LHCN-M2 (cell line): ENCODE measurements at regions not wholly inside any gene's neighbourhood (a gene's known extent, or its start where the extent isn't known, plus 50 kb on each side); places are given as distances from the start of the nearest gene placed in this dataset.
"Not testable (repeated sequence)": the region's sequence is repeated elsewhere in the genome, so short reads cannot be mapped to it uniquely, and the experiment has no call there.

ENCODE experiments used
- DNase-seq: peaks from one replicate; pipeline ENCODE4 v3.0.0-alpha.2; 2012; ENCODE audit warnings: low read depth

DNA sequence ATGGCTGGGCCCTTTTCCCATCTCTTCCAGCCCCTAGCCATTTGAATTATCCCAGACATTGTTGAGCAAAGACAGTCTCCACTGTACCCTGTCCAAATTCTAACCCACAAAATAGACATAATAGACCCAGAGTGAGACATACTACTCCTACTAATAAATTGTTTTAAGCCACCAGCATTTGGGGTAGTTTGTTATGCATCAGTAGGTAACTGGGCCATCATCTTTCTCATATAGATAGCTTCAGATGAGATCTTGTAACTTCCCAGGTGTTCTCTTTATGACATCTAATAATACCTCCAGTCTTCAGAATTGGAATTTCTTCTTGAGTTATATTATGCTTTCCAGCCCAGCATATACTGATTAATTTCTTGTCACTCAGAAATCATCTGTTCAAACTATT is 117.2 kb upstream of the OTUD4 start:
- DNase-seq: no peak

DNA sequence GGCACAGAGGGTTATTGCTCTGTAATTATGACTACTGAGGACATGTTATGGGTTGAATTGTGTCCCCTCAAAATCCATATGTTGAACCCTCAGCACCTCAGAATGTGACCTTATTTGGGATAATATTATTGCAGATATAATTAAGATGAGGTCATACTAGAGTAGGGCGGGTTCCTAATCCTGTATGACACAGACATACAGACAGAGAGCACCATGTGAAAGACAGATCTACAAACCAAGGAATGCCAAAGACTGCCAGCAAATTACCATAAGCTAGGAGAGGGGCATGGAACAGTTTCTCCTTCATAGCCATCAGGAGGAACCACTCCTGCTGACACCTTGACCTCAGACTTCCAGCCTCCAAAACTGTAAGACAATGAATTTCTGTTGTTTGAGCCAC is 115.2 kb upstream of the OTUD4 start:
- peak; percentile 19 for DNase-seq

DNA sequence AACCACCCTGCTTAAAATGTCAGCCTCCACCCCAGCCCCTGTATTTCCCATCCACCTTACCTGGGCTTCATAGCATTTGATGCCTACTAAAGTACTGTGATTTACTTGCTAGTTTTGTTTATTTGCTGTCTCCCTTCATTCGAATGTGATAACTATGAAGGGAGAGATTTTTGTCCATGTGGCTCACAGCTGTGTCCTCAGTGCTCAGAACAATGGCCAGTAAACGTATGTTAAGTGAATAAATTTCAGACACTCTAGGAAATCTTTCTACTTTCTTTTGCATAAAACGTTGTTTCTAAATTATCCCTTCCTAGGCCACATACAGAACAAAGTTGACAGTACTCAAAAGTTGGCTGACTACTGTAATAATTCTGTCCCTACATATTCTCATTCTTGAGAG is 114.7 kb upstream of the OTUD4 start:
- DNase-seq: no peak

DNA sequence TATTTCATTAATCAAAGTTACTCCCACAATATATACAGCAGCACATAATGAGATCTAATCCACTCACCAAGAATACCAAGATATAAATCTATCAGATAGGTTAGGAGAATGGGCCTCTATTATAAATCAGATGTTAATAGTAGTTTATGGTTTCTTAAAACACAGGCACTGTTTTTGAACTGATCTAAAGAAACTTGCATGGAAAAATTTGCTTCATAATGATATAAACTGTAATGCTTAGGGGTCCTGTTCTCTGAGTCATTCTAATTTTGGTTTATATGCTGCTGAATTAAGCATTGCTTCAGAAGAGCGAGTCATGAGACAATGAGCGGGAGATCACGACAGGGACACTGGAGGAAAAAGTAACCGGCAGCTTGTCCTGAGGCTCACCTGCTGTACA is 113.3 kb upstream of the OTUD4 start:
- peak; percentile 66 for DNase-seq

DNA sequence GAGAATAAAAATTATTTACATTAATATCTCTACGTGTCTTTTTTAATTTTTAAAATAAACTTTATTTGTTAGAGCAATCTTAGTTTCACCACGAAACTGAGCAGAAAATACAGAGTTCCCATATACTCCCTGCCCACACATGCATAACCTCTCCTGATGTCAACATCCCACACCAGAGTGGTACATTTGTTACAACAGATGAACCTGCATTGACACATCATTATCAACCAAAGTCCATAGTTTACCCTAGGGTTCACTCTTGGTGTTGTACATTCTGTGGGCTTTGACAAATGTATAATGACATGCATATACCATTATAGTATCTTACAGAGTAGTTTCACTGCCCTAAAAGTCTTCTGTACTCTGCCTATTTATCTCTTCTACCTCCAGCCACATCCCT is 110.6 kb upstream of the OTUD4 start:
- no peak for DNase-seq

DNA sequence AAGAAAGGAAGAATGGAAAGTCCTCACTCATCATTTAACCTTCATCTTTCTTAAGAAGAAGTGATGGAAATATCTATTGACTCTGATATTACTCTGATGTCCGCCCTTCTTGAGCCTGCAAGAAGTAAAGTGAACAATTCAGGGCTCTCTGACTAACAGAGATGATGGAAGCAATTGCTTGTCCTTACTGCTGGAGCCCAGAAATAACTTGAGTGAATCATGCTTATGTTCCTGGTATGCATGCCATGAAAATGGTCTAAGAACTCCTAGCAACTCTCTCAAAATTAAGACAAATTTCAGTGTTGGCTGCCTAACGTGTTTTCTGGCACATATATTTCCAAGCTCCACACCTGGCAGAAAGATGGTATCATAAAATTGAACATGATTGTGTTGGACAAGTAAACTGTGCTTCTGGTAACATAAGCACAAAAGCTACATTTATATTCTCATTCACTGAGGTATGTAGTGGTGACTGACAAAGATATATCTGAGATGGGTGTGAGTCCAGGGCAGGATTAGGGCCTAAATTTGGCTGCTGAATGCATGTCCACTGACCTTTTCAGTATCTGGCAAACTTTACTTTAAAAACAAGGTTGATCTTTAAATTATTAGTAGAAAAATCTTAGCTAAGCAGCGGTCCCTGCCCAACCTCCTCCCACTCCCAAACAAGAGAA is 109.2 kb upstream of the OTUD4 start:
- peak; percentile 73 for DNase-seq

DNA sequence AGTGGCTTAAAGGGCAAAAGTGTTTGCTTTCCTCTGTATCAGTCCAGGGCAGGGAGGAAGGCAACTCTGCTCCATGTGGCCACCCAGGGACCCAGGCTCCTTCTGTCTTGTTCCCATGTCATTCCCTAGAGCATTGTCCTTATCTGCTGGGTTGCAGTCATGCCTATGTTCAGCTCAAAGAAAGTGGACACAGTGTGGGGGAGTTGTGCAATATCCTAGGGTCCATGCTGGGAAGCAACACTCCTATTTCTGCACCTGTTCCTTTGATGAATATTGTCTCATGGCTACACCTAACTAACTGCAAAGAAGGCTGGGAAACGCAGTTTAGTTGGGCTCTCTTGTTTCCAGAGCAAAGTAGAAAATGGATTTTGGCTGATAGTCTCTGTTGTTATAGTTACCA is 107.0 kb upstream of the OTUD4 start:
- DNase-seq: peak; percentile 25

DNA sequence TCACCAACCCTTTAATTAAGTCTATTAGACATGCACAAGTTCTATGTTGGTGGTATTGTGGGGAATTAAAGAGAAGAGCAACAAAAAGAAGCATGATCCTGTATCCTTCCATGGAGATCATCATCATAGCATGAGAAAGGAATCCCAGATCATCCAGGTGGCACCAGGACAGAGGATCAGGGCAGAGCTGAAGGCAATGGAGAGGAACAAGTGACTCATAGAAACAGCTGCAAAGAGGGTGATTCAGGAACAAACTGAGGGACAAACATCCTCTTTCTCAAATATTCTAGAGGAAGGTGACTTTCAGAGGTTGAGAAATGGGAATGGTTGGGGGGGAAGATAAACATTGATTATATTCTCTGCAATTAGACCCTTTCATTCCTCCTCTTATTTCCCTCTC is 105.5 kb upstream of the OTUD4 start:
- peak; percentile 96 for DNase-seq

DNA sequence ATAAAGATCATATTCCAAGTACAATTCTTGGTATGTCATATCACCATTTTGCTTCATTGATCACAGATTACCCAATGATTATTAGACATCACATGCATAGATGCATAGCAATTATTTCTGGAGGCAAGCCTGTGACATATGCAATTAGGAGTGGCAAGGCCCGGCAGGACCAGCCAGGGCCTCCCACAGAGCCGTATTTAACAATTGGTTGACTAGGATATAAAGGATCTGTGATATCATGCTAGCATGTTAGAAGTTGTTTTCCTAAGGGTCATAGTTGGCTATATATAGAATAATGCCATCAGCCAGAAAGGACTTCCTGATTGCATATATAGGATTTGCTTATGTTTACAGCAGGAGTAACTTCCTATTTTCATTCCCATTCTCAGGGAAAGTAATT is 103.5 kb upstream of the OTUD4 start:
- no peak for DNase-seq

DNA sequence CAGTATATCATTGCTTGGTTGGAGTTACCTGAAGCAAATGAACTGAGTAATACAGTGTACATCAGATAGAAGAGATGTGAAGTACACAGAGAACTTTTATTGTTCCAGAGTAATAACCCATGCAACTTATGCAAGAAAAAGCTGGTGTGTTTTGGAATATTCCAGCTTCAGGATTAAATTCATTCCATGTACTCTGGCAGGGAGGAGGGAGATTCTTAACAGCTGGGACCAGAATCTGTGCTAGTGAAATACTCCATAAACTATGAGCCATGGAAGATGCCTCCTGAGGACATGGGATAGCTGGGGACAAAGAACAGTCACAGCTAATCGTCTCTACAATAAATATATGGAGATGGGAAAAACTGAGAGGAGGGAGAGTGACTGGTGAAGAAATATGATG is 101.6 kb upstream of the OTUD4 start:
- DNase-seq: peak; percentile 52

DNA sequence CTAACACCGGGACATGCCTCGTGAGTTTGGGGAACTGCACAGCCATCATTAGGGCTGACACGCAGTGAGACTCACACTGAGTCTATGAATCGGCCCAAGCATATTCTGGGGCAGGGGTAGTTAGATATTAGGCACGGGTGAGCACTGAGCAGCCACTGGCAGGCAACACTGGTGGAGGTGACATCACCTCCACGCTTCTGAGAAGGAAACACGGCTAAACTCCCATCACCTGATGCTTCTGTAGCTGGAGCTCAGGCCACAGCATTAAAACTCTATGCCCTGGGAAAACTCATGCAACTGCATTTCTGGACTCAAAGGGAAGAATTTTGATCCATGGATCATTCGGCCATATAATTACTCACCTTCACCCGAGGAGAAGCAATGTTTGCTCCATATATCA is 100.8 kb upstream of the OTUD4 start:
- no peak for DNase-seq

DNA sequence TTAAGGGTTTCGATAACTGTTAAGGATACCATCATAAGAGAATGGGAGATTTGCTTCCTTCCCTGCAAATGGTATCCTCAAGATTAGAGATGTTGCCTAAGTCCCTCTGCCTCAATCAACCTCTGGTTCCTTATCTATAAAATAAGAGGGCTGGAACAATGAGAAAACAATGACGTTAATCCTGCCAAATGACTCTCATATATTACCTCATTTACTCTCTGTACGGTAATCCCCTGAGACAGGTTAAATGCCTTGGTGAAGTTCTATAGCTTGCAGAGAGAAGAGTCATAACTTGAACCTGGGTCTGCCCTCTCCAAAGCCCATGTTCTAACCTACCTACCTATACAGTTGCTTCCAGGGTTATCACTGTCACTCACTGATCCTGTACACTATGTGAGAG is 100.2 kb upstream of the OTUD4 start:
- no peak for DNase-seq

DNA sequence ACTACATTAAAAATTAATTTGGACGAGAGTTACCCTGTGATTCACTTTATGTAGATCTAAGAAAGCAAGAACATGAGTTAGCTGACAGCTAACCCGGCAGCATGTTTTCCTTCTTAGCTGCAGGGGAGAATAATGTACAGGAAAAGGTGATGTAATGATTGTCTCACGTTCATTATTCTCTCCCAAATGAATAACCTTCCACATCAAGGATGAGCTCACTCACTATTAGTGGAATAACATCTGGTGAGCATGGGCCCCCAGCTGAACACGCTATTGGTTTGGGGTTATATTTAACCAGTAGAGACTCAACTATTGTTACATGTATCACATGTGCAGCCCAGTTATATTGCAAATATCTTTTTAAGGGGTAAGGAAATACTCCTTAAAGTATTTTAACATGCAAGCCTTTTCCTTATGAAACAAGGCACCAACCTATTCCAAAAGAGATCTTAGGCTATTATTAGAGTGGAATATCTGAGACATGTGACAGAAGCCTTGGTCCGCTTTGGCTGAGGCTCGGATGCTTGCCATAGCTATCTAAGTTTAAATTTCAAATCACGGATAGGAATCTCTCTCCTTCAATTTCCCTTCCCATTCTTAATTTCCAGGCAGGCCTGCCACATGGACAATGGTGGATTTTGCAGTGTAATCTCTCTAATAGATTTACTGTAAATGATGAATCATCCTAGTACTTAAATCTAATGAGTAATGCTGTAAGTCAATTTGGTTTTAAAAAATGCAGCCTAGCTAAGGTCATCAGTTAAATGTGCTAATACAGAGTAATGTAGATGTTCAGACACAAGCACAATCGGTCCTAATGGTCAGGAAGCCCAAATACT is 99.0 kb upstream of the OTUD4 start:
- peak; percentile 82 for DNase-seq

DNA sequence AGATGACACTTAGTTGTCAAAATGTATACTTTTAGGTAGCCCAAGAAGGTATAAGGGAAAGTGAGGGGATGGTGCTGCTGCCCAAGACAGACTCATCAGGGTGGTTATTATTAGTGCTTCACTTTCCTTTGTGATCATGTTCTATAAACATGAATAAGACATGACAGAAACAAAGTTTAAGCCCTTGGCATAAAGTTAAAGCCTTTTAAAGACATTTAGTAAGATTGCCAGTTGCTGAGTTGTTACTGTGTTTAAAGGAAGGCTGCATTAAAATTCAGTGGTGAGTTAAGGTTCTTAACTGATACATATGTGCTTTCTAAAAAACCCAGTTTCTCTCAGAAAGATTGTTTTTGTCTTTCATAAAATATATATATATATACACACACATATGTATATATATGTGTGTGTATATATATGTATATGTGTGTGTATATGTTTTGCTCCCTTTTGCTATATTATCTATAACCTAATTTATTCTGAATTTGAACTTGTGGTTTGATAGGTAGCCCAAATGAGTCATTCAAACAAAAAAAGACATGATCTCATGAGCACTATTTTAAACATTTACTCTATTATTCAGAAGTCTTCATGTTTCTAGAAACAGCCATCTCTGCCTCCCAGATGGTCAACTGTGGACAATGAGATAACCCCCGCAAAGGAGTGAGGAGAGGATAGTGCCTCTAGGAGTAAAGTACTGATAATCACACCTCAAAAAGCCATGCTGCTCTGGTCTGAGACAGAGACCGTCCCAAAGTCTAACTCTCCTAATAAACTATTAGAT is 98.1 kb upstream of the OTUD4 start:
- DNase-seq: peak; percentile 50

DNA sequence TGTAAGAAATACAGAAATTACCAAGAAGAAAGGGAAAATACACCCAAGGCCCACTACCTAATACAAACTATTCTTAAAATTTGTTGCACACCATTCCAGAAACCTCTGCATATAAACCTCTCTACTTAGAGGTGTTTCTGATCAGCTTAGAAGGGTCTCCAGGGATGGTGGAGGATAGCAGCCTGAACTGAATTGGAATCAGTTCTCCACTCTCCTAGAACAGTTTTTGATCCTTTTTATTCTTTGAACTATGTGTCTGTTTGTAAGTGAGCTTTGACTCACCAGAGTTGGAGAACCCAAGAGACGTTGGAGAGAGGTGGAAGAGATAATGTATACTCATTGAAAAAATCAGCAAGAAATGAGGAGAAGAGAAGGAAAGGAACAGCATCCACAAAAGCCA is 96.6 kb upstream of the OTUD4 start:
- no peak for DNase-seq

DNA sequence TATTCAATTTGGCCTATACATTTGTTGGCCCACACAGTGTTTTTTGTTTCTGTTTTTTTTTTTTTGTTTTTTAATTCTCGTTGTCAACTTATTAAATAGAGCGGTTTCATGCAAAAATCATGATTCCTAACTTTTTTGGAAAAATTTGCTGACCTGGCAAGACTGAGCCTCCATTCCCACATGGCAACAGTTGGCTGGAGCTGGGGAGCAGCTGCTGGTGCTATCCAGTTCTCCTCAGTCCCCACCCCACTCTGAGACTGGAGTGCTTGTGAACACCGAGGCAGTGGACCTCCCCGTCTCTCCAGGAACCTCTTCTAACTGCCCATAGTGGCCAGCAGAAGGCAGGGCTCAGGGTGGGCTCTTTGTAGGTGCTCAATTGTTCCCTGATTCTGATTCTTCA is 95.7 kb upstream of the OTUD4 start:
- DNase-seq: no peak

DNA sequence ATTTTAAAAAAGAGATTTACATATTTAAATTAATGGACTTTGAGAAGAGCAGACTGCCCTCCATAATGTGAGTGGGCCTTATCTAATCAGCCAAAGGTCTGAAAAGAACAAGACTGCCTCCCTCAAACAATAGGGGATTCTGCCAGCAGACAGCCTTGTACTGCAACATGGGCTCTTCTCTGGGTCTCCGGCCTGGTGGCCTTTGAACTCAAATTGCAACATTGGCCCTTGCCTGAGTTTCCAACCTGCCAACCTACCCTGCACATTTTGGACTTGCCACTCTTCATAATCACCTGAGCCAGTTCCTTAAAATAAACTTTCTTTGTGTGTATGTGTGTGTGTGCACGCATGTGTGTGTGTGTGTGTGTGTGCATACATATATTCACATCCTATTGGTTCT is 90.8 kb upstream of the OTUD4 start:
- no peak for DNase-seq

DNA sequence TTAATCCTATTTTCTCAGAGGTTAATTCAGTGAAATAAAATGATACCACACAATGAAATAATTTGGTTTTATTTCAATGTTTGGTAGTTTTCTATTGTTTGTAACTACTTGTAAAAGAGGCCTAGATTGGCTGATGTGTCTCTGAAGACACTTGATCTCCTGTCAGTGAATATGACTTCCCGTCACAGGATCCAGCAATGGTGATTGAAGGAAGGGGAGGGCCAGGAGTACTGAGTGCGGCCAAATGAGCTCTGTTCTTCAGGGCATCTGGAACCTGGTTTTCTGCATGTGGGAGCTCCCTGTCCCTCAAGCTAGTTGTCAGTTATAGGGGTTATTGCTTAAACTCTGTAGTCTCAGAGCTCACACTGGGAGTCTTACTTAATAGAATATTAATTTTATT is 86.5 kb upstream of the OTUD4 start:
- DNase-seq: no peak

DNA sequence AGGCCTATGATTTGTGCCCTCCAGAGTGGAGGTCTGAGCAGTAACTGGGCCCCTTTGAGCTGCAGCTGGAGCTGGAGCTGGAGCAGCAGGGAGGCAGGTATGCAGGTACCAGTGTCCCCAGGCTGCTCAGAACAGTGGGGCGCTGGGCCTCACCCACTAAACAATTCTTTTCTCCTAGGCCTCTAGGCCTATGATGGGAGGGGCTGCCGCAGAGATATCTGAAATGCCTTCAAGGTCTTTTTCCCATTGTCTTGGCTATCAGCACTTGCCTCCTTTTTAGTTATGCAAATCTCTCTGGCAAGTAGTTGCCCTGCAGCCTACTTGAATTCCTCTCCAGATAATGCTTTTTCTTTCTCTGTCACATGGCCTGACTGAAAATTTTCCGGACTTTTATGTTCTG is 79.7 kb upstream of the OTUD4 start:
- no peak for DNase-seq

DNA sequence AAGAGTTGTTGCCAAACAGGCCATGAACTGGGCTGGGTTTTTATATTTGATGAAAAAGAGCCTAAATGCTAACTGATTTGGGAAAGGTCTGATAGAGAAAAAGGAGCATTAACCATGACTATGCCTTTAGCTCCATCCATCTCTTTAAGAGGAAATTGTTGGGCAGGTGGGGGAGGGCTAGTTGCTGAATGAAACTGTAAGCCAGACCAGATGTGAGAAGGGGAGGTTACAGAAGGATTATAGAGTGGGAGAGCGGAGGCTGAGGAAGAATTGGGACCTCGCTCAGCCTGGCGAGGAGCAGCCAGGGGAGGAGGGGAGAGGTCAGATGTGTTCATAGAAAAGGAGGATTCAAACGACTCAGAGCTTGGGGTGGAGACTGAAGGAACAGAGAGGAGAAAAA is 74.9 kb upstream of the OTUD4 start:
- DNase-seq: not testable (repeated sequence)

DNA sequence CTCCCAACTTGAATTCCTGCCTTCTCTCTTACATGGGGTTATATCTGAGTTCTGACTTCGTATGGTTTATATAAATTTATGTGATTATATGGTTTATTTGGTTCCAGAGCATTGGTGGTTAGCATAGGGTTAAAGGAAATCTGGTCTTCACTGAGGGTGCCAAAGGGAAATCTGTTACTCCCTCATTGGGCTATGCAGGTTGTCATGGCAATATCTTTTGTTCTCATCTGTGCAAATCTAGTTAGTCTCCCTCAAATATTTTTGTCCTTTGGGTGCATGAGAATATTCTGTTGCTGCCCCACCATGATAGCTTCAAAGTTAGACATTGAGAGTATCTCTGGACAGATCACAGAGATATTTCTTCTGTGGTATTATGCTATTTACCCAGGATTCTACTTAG is 71.8 kb upstream of the OTUD4 start:
- DNase-seq: no peak

DNA sequence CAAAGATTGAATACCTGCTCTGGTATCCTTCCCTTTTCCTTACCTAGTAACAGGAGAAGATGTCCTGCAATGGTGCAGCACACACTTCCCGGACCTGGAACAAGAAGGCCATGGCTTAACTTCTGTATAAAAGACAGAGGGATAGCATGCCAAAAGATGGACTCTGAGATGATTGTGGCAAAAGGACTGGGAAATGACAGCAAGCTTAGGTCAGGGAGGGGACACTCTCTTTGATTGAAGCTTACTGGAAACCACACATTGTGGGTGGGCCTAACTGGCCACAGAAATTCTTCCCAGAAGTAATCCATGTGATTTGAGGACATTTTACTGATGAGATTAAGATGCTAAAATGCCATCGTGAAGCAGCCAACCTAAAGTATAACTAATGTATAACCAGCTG is 71.0 kb upstream of the OTUD4 start:
- no peak for DNase-seq

DNA sequence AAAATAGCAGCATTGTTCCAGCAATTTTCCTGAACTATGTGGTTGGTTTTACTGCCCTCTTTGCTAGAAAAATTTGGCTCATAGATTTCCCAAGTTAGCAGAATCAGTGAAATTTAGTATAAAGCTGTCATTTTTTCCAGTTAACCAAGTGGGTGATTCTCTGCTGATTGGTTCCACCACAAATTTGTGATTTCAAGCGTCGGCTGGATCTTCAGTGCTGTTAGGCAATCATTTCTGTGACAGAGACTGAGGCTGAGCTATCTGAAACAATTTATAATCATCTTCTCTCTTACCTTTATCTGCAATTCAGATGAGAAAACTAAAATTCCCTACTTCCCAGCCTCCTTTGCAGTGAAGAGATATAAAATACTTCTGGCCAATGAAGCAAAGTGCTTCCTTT is 68.6 kb upstream of the OTUD4 start:
- DNase-seq: no peak
